Lung microvascular endothelial cell (primary cell): ENCODE measurements at regions not wholly inside any gene's neighbourhood (a gene's known extent, or its start where the extent isn't known, plus 50 kb on each side); places are given as distances from the start of the nearest gene placed in this dataset.

ENCODE experiments used
- DNase-seq, 2 donors: peaks; one replicate each; pipeline versions ENCODE4 v3.0.0 to v3.0.0-alpha.2; 2010; ENCODE audit warnings: low read depth in 2 of 2

GRCh38 chr18:45312555-45313126, 302.6 kb upstream of the SLC14A2 start:
- DNase-seq = no peak

- DNase-seq = no peak
Measured at GRCh38 chr18:45316127-45316526, 299.1 kb upstream of the SLC14A2 start.

GRCh38 chr18:45317948-45318640, 297.2 kb upstream of the SLC14A2 start:
- DNase-seq = no peak

GRCh38 chr18:45320724-45321123, 294.6 kb upstream of the SLC14A2 start:
- DNase-seq = no peak

GRCh38 chr18:45321520-45321919, 293.8 kb upstream of the SLC14A2 start:
- no peak for DNase-seq

- no peak for DNase-seq
Measured at GRCh38 chr18:45322343-45322742, 292.9 kb upstream of the SLC14A2 start.

- no peak for DNase-seq
Measured at GRCh38 chr18:45324101-45324494, 291.2 kb upstream of the SLC14A2 start.

GRCh38 chr18:45324495-45325113, 290.7 kb upstream of the SLC14A2 start:
- no peak for DNase-seq

GRCh38 chr18:45325778-45326177, 289.5 kb upstream of the SLC14A2 start:
- no peak for DNase-seq

GRCh38 chr18:45326505-45326904, 288.8 kb upstream of the SLC14A2 start:
- no peak for DNase-seq

GRCh38 chr18:45328296-45328695, 287.0 kb upstream of the SLC14A2 start:
- no peak for DNase-seq

GRCh38 chr18:45328811-45329210, 286.5 kb upstream of the SLC14A2 start:
- DNase-seq = no peak

GRCh38 chr18:45329316-45329715, 286.0 kb upstream of the SLC14A2 start:
- no peak for DNase-seq

- DNase-seq = no peak
Measured at GRCh38 chr18:45330170-45330594, 285.1 kb upstream of the SLC14A2 start.

- no peak for DNase-seq
Measured at GRCh38 chr18:45332871-45333270, 282.4 kb upstream of the SLC14A2 start.

- no peak for DNase-seq
Measured at GRCh38 chr18:45334191-45334590, 281.1 kb upstream of the SLC14A2 start.

- DNase-seq = no peak
Measured at GRCh38 chr18:45335282-45336043, 279.8 kb upstream of the SLC14A2 start.

GRCh38 chr18:45336448-45336847, 278.8 kb upstream of the SLC14A2 start:
- DNase-seq = no peak

GRCh38 chr18:45337477-45337876, 277.8 kb upstream of the SLC14A2 start:
- no peak for DNase-seq

GRCh38 chr18:45339810-45340550, 275.3 kb upstream of the SLC14A2 start:
- DNase-seq = no peak

- DNase-seq = no peak
Measured at GRCh38 chr18:45340884-45341283, 274.4 kb upstream of the SLC14A2 start.

- DNase-seq = no peak
Measured at GRCh38 chr18:45341454-45341853, 273.8 kb upstream of the SLC14A2 start.
